H1 (cell line): ENCODE measurements at regions not wholly inside any gene's neighbourhood (a gene's known extent, or its start where the extent isn't known, plus 50 kb on each side); places are given as distances from the start of the nearest gene placed in this dataset.

ENCODE experiments used
- CTCF ChIA-PET: fragments of 300-600 bp; sonication (Branson Sonifier 250); formaldehyde crosslinking; loops from one replicate; lab custom pipeline; 2021; ENCODE audit not compliant: partially characterized antibody; lab: Charles Lee
- POLR2A ChIA-PET: fragments of 300-600 bp; sonication (Branson Sonifier 250); formaldehyde crosslinking; loops from one replicate; lab custom pipeline; 2021; ENCODE audit warnings: inconsistent platforms; ENCODE audit not compliant: partially characterized antibody; lab: Charles Lee
- DNase-seq, 2 experiments: peaks; one replicate each; pipeline versions ENCODE4 v3.0.0 to v3.0.0-alpha.2; 2010 to 2022; ENCODE audit warnings: low spot score in 2 of 2, low read depth in 1 of 2, mixed read lengths in 1 of 2
- FAIRE-seq: peaks from 2 replicates; lab custom pipeline; 2011; peaks lifted over from hg19 to GRCh38; lab: Jason Lieb, UNC
- H2AFZ ChIP-seq: 2 replicates; pipeline ENCODE4 v1.8.1; 2012; ENCODE audit warnings: low read length, inconsistent platforms
- H2AK5ac ChIP-seq: 2 replicates; pipeline ENCODE4 v1.6.1; 2013; ENCODE audit warnings: low read depth, low read length
- H2BK120ac ChIP-seq: replicated peaks from 2 replicates; pipeline ENCODE3; 2013; ENCODE audit warnings: low read depth, low read length, inconsistent platforms
- H2BK12ac ChIP-seq: 2 replicates; pipeline ENCODE4 v1.6.1; 2013; ENCODE audit warnings: low read depth, low read length
- H2BK15ac ChIP-seq: 2 replicates; pipeline ENCODE4 v1.6.1; 2013; ENCODE audit warnings: low read length
- H2BK20ac ChIP-seq: 2 replicates; pipeline ENCODE4 v1.6.1; 2013; ENCODE audit warnings: low read length
- H2BK5ac ChIP-seq: 2 replicates; pipeline ENCODE4 v1.6.1; 2013; ENCODE audit warnings: low read depth, low read length
- H3K14ac ChIP-seq: 2 replicates; pipeline ENCODE4 v1.6.1; 2013; ENCODE audit warnings: inconsistent platforms; ENCODE audit not compliant: insufficient read length
- H3K18ac ChIP-seq: 2 replicates; pipeline ENCODE4 v1.6.1; 2013; ENCODE audit warnings: low read length; ENCODE audit errors: extremely low read depth
- H3K23ac ChIP-seq: 2 replicates; pipeline ENCODE4 v1.6.1; 2013; ENCODE audit warnings: inconsistent platforms; ENCODE audit not compliant: insufficient read length
- H3K23me2 ChIP-seq: 2 replicates; pipeline ENCODE4 v1.6.1; 2013; ENCODE audit warnings: low read depth, low read length
- H3K27ac ChIP-seq: 2 replicates; pipeline ENCODE4 v1.6.1; 2011; ENCODE audit warnings: low read depth, low read length, inconsistent platforms
- H3K27me3 ChIP-seq, 4 experiments: replicated peaks in 1 of 4; 1 replicate in 1 of 4; 2 replicates in 3 of 4; pipeline versions ENCODE4 v1.6.1 to v1.8.1; 2011 to 2013; ENCODE audit warnings: low read length in 3 of 4, mild to moderate bottlenecking in 3 of 4, inconsistent platforms in 2 of 4, mixed read lengths in 2 of 4, moderate library complexity in 1 of 4; ENCODE audit not compliant: control insufficient read depth in 3 of 4, insufficient read depth in 3 of 4; ENCODE audit errors: extremely low read depth in 1 of 4
- H3K36me3 ChIP-seq, 4 experiments: 2 replicates each; pipeline versions ENCODE4 v1.6.1 to v1.8.1; 2011 to 2013; ENCODE audit warnings: mild to moderate bottlenecking in 4 of 4, low read length in 3 of 4, moderate library complexity in 2 of 4, control low read depth in 1 of 4, inconsistent platforms in 1 of 4; ENCODE audit not compliant: insufficient read depth in 4 of 4, control insufficient read depth in 2 of 4
- H3K4ac ChIP-seq: replicated peaks from 2 replicates; pipeline ENCODE3; 2013; ENCODE audit warnings: low read length, low read depth, mixed read lengths, inconsistent platforms; ENCODE audit not compliant: insufficient read length
- H3K4me1 ChIP-seq, 4 experiments: replicated peaks in 1 of 4; 1 replicate in 1 of 4; 2 replicates in 3 of 4; pipeline versions ENCODE4 v1.6.1 to v1.8.1; 2011 to 2013; ENCODE audit warnings: low read length in 3 of 4, inconsistent platforms in 2 of 4, mixed read lengths in 1 of 4; ENCODE audit not compliant: insufficient read depth in 4 of 4, control insufficient read depth in 3 of 4
- H3K4me2 ChIP-seq, 2 experiments: 2 replicates each; pipeline versions ENCODE4 v1.6.1 to v1.8.1; 2011 to 2013; ENCODE audit warnings: low read depth in 2 of 2, low read length in 2 of 2, control low read depth in 1 of 2, inconsistent platforms in 1 of 2, mild to moderate bottlenecking in 1 of 2; ENCODE audit not compliant: insufficient read depth in 1 of 2
- H3K4me3 ChIP-seq, 4 experiments: fragments of 200-600, 300-600 bp in 1 of 4; sonication (generic), shearing (Covaris generic), sonication (Bioruptor Twin) in 1 of 4; 2 replicates each; pipeline versions ENCODE4 v1.5.1 to v1.8.1; 2011 to 2016; ENCODE audit warnings: low read length in 4 of 4, low read depth in 3 of 4, control low read depth in 2 of 4, inconsistent platforms in 2 of 4, mild to moderate bottlenecking in 2 of 4, mixed read lengths in 1 of 4, moderate library complexity in 1 of 4; ENCODE audit not compliant: insufficient read depth in 2 of 4; ENCODE audit errors: extremely low read depth in 1 of 4
- H3K56ac ChIP-seq: replicated peaks from 2 replicates; pipeline ENCODE3; 2013; ENCODE audit warnings: low read depth, mild to moderate bottlenecking, mixed read lengths, low read length, inconsistent platforms; ENCODE audit not compliant: insufficient read length
- H3K79me1 ChIP-seq: 2 replicates; pipeline ENCODE4 v1.6.1; 2013; ENCODE audit warnings: low read depth, low read length, control low read depth
- H3K79me2 ChIP-seq, 2 experiments: 2 replicates each; pipeline versions ENCODE4 v1.6.1 to v1.8.1; 2012 to 2013; ENCODE audit warnings: low read length in 2 of 2, mild to moderate bottlenecking in 2 of 2, inconsistent platforms in 1 of 2; ENCODE audit not compliant: insufficient read depth in 2 of 2, control insufficient read depth in 1 of 2
- H3K9ac ChIP-seq, 4 experiments: replicated peaks in 1 of 4; 1 replicate in 1 of 4; 2 replicates in 3 of 4; pipeline versions ENCODE4 v1.6.1 to v1.8.1; 2011 to 2013; ENCODE audit warnings: low read depth in 3 of 4, low read length in 3 of 4, control low read depth in 2 of 4, mild to moderate bottlenecking in 2 of 4, moderate library complexity in 2 of 4, inconsistent platforms in 1 of 4; ENCODE audit errors: extremely low read depth in 1 of 4
- H3K9me3 ChIP-seq, 2 experiments: 2 replicates each; pipeline versions ENCODE4 v1.6.1 to v1.8.1; 2012 to 2013; ENCODE audit warnings: mild to moderate bottlenecking in 2 of 2, moderate library complexity in 2 of 2, control low read depth in 1 of 2, inconsistent platforms in 1 of 2, low read depth in 1 of 2, low read length in 1 of 2, mixed read lengths in 1 of 2; ENCODE audit not compliant: insufficient read depth in 2 of 2
- H4K20me1 ChIP-seq, 2 experiments: replicated peaks in 1 of 2; 2 replicates each; pipeline versions ENCODE3 to v1.8.1; 2011 to 2013; ENCODE audit warnings: inconsistent platforms in 2 of 2, low read length in 2 of 2, mild to moderate bottlenecking in 1 of 2; ENCODE audit not compliant: insufficient read depth in 2 of 2, control insufficient read depth in 1 of 2
- H4K5ac ChIP-seq: 2 replicates; pipeline ENCODE4 v1.6.1; 2013; ENCODE audit warnings: low read length, low read depth, mixed read lengths, inconsistent platforms; ENCODE audit not compliant: insufficient read length
- H4K8ac ChIP-seq: 2 replicates; pipeline ENCODE4 v1.8.0; 2013; ENCODE audit warnings: mild to moderate bottlenecking, moderate library complexity, low read length, inconsistent platforms; ENCODE audit not compliant: insufficient read depth; ENCODE audit errors: extremely low read depth
- H4K91ac ChIP-seq: replicated peaks from 2 replicates; pipeline ENCODE3; 2013; ENCODE audit warnings: low read length, mixed read lengths, inconsistent platforms; ENCODE audit not compliant: insufficient read length
- CBX8 ChIP-seq: fragments of 300-800, 300-1000 bp; sonication (generic); IDR thresholded peaks from 2 replicates; pipeline ENCODE4 v1.7.1; 2016; ENCODE audit warnings: low read depth, low read length, borderline replicate concordance
- CREB1 ChIP-seq: IDR thresholded peaks from 2 replicates; pipeline ENCODE4 v1.6.1; 2012; ENCODE audit warnings: inconsistent platforms
- E2F6 ChIP-seq: IDR thresholded peaks from 2 replicates; pipeline ENCODE4 v1.6.1; 2012; ENCODE audit warnings: inconsistent platforms
- GTF2F1 ChIP-seq: IDR thresholded peaks from 2 replicates; pipeline ENCODE4 v1.6.1; 2012; ENCODE audit warnings: low read depth, low read length, improper control_type of control experiment, borderline replicate concordance
- POLR2AphosphoS5 ChIP-seq: IDR thresholded peaks from 2 replicates; pipeline ENCODE4 v1.6.1; 2011; ENCODE audit warnings: low read depth, low read length
- RXRA ChIP-seq: IDR thresholded peaks from 2 replicates; pipeline ENCODE4 v1.6.1; 2011; ENCODE audit warnings: low read depth, mild to moderate bottlenecking, low read length, moderate library complexity; ENCODE audit not compliant: insufficient read depth
- ZNF274 ChIP-seq: IDR thresholded peaks from 2 replicates; pipeline ENCODE4 v1.7.0; 2012; ENCODE audit warnings: low read length, borderline replicate concordance; ENCODE audit errors: extremely low read depth
- WGBS, 2 experiments: shearing (Covaris generic) in 1 of 2; methylation state at CpG; one replicate each; pipeline versions ENCODE4 v1.1.6 to v1.1.7; 2013 to 2015; ENCODE audit warnings: low lambda C conversion rate in 2 of 2, mixed read lengths in 2 of 2, inconsistent platforms in 1 of 2, low coverage in 1 of 2, missing lambda C conversion rate in 1 of 2; ENCODE audit not compliant: insufficient replicate concordance in 2 of 2, insufficient coverage in 1 of 2, insufficient read length in 1 of 2; ENCODE audit errors: extremely low coverage in 1 of 2, missing lambda C conversion rate in 1 of 2; 5-methylcytosine and 5-hydroxymethylcytosine counted together
- TF ChIP-seq, protein P1 (sequence below): IDR thresholded peaks from 2 replicates; pipeline ENCODE4 v1.6.1; 2012; ENCODE audit warnings: inconsistent platforms

- peaks cover 46 to 59% of the 10 kb centered on the region in 2 experiments for H3K9me3 ChIP-seq
- no peak overlapping the region for H3K9ac ChIP-seq
- no peak overlapping the region for H3K4ac ChIP-seq
- no peak overlapping the region for H4K8ac ChIP-seq
- no peaks in the 10 kb centered on the region for H3K27me3 ChIP-seq
- no peak overlapping the region for H4K91ac ChIP-seq
- no peak overlapping the region for H3K18ac ChIP-seq
- no peak overlapping the region for H2BK20ac ChIP-seq
- H4K20me1 ChIP-seq: no peaks in the 10 kb centered on the region
- H3K23ac ChIP-seq: no peak overlapping the region
- 46% methylated on average over 4 of the region's 4 CpGs; no CpG with 5 or more reads in 1 of the 2 experiments for WGBS, 2 experiments
- TF ChIP-seq GTF2F1 (no peak), CREB1 (no peak), POLR2AphosphoS5 (no peak), ZNF274 (no peak), CBX8 (no peak), E2F6 (no peak), RXRA (no peak)
- TF ChIP-seq, protein P1, sequence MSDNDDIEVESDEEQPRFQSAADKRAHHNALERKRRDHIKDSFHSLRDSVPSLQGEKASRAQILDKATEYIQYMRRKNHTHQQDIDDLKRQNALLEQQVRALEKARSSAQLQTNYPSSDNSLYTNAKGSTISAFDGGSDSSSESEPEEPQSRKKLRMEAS: no peak
- TF ChIP-seq, all 59 proteins: peak for 0
- H3K36me3 ChIP-seq: no peaks in the 10 kb centered on the region
- CTCF ChIA-PET: no interaction called here
- H3K4me3 ChIP-seq: no peak overlapping the region
- H2BK5ac ChIP-seq: no peak overlapping the region
- POLR2A ChIA-PET: no interaction called here
- FAIRE-seq (no peak), DNase-seq (no peak)
- H3K23me2 ChIP-seq: no peaks in the 10 kb centered on the region
- no peak overlapping the region for H2BK15ac ChIP-seq
- no peaks in the 10 kb centered on the region for H3K79me2 ChIP-seq
- no peak overlapping the region for H4K5ac ChIP-seq
- H3K14ac ChIP-seq: no peak overlapping the region
- H2AFZ ChIP-seq: no peak overlapping the region
- no peak overlapping the region for H3K56ac ChIP-seq
- H3K4me1 ChIP-seq: no peaks in the 10 kb centered on the region
- H2BK120ac ChIP-seq: no peak overlapping the region
- H2AK5ac ChIP-seq: no peak overlapping the region
- H3K79me1 ChIP-seq: no peaks in the 10 kb centered on the region
- H3K27ac ChIP-seq: no peak overlapping the region
- H3K4me2 ChIP-seq: no peak overlapping the region
- no peak overlapping the region for H2BK12ac ChIP-seq
These were observed 301.2 kb downstream of the OR4C45 start for GRCh38 chr11:50333861-50334260.
